ENCODE measurements at regions not wholly inside any gene's neighbourhood (a gene's known extent, or its start where the extent isn't known, plus 50 kb on each side); places are given as distances from the start of the nearest gene placed in this dataset.
"Not testable (repeated sequence)": the region's sequence is repeated elsewhere in the genome, so short reads cannot be mapped to it uniquely, and the experiment has no call there.

DNA sequence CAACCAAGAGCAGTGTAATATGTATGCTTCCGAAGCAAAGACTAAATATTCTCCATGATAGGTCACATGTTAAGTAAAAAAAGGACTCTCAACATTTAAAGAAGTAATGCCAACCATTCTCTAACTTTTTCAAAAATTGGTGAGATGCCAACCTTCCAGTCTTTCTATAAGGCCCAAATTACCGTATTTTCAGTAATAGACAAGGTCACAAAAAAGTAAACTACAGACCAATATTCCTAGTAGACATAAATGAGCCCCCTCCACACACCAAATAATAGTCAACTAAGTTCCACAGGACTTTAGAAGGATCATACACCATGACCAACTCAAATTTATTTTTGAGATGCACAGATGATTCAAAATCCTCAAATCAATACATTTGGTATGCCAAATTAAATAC is 867.4 kb downstream of the TMEM121 start:
- no peak for DNase-seq

DNA sequence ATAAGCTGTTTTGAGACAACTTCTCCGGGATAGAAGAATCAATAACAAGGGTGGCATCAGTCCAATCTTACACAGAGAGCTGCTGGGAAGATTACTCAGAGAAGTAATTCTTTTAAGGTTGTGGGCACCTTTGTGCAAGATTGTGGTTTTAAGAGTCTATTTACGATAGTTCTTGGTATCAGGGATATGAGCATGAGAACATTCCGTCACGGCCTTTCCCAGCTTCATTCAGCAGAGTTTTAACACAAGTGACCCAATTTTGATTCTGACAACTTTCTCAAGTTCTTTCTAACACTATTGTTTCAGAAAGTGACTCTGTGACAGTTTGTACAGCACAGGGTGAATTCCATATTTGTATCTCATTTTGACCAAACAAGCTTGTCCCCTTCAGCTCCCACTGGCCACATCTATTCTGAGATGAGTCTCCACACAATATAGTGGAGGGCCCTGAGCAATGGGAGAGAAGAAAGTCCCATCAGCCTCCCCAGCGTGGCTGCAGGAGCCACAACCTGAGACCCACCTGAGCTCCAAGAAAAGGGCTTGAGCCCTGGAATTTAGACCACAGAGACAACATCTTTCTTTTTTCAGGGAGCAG is 869.2 kb downstream of the TMEM121 start:
- DNase-seq: no peak

DNA sequence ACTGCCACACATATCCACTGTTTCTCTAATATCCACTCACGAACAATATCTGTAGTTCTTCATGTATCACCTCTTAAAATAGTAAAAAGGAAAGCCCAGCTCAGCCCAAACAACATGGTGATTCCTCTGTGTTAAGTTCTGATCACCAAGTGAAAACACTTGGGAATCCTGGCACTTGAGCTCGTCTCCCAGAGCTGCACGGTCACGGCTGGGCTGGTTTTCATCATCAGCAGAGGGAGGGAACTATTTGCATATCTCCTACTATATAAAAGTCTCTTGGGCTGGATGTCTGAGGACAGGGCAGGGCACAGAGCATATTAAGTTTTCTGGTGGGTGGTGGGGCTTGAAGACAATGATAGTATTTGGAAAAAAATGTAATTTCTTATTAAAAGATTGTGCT is 870.6 kb downstream of the TMEM121 start:
- DNase-seq: no peak

DNA sequence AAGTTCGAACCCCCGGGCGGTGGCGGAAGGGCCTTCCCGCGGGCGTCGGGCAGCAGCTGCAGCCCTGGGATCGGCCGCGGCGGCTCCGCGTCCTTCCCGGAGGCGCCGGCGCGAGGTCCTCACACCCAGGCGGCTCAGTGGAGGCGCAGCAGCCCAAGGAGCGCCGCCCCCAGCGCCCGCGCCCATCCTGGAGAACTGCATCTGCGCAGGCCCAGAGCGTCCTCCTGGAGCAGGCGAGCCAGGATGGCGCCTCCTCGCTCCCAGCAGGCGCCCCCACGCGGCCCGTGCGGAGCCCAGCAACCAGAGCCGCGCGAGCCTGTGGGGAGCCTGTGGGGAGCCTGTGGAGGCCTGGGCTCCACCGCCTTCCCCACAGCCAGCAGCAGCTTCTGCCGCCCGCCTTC is 872.5 kb downstream of the TMEM121 start:
- not testable (repeated sequence) for DNase-seq

GRCh38 chr14:106401316-106401715 is 874.9 kb downstream of the TMEM121 start:
- not testable (repeated sequence) for DNase-seq

- peak; percentile 80 for DNase-seq
These were observed 883.8 kb downstream of the TMEM121 start for GRCh38 chr14:106410229-106410628.

DNA sequence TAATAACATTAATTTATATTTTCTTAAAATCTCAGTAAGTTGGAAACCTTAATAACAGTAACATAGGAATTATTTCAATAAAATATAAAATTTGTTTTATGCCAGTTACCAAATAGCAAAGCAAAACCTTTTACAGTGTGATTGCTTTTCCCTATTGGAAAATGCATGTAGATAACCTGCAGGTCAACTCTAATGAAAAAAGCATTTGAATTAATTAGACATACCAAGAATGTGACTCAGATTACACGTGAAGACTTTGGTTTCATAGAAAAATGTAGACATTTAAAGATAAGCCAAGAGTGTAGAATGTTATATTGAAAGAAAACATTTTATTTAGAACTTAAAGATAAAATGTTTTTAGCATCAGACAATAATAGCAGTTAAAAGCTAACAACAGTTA is 888.1 kb downstream of the TMEM121 start:
- DNase-seq: no peak

DNA sequence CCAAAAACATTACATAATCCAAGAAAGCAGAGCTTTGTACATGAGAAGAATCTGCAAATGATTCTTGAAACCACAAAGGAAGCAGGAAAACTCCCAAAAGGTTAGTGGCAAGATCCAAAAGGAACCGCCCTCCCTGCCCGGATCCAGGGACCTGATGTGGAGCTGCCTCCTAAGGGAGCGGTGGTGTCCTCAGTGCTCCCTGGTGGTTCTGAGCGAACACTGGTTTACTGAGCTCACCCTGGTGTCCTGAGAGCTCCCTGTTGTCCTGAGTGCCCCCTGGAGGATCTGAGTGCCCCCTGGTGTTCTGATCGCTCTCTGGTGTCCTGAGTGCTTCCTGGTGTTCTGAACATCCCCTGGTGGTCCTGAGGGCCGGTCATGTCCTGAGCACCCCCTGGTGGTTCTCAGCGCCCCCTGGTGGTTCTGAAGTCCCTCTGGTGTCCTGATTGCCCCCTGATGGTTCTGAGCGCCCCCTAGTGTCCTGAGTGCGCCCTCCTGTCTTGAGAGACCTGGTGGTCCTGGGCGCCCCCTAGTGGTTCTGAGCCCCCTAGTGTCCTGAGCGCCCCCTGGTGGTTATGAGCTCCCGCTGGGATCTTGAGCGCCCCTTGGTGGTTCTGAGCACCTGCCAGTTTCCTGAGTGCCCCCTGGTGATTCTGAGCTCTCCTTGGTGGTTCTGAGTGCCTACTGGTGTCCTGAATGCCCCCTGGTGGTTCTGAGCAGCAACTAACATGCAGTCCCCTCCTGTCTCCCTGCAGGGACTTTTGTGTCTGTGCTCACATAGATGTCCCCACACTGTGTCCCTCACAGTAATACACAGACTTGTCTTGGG is 891.1 kb downstream of the TMEM121 start:
- DNase-seq: peak; percentile 100

DNA sequence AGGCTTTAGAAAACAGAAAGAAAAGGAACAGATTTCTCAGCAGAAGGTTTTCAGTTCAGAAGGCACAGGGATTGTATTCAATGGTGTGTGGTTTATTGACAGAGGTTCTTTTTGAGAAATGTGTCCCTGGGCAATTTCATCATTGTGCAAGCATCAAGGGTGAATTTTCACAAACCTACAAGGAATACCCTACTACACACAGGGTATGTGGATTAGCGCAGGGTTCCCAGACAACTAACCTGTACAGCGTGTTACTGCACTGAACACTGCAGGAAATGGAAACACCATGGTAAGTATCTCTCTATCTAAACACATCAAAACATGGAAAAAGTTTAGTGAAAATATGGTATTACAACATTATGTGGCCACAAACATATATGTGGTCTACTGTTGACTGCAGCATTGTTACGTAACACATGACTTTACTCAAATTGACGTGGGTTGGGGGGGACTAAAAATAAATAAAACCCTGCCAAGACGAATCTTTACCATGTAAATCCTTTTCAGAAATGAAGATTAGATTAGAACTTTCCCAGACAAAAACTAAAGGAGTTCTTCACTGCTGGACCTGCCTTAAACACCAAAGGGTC is 893.1 kb downstream of the TMEM121 start:
- no peak for DNase-seq

- peak; percentile 87 for DNase-seq
These were observed 895.1 kb downstream of the TMEM121 start for GRCh38 chr14:106421431-106422033.

- no peak for DNase-seq
These were observed 895.7 kb downstream of the TMEM121 start for GRCh38 chr14:106422066-106422465.

DNA sequence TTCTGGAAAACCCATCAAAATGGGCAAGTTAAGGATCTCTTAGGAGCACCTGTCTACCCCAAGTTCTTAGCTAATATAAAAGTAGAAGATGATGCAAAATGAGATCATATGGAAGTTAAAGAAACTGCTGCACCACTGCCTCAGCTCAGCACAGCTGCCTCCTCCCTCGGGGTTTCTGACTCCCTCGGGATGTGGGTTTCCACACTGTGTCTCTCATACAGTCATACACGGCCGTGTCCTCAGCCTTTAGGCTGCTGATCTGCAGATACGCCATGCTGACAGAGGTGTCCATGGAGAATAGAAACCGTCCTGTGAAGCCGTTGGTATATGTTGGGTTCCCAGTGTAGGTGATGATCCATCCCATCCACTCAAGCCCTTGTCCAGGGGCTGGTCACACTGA is 898.8 kb downstream of the TMEM121 start:
- DNase-seq: not testable (repeated sequence)

DNA sequence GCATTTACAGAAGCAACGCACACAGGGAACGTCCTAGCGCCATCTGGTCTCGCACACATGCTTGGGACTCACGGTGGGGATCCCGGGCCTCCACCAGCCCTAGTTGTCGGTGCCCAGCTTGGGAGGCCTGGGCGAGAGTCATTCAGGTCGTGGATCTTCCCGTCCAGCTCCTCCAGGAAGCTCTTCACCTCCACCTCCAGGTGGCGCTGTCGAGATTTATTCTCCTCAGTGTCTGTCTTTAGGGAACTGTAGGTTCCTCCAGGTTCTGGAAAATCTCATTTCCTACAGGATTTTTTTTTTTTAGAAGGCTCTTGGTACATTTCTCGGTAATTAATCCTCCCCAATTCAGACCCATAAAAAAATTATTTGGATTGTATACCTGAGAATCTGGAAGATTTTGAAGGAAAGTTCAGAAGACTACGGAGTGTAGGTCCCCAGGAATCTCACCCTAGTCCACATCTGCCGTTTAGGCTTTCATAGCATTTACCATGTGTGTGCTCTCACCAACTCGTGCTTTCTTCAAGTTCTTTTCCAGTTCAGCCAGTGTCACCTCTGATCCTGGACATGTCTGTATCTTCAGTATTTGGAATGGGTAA is 910.0 kb downstream of the TMEM121 start:
- DNase-seq: peak; percentile 88

- peak; percentile 71 for DNase-seq
These were observed 916.5 kb downstream of the TMEM121 start for GRCh38 chr14:106442857-106443256.

DNA sequence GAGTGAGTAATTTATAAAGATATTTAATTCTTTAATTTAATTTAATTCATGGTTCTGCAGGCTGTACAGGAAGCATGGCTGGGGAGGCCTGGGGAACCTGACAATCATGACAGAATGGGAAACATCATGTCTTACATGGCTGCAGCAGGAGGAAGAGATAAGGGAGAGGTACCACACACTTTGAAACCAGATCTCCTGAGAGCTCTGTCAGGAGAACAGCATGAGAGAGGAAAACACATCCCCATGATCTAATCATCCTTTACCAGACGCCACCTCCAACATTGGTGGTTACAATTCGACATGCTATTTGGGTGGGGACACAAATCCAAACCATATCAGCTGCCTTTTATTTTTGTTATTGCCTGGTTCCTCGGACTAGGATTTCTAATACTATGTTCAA is 928.6 kb downstream of the TMEM121 start:
- no peak for DNase-seq

GRCh38 chr14:106459971-106460730 is 933.8 kb downstream of the TMEM121 start:
- peak; percentile 86 for DNase-seq

- DNase-seq: no peak
These were observed 934.5 kb downstream of the TMEM121 start for GRCh38 chr14:106460916-106461315.

DNA sequence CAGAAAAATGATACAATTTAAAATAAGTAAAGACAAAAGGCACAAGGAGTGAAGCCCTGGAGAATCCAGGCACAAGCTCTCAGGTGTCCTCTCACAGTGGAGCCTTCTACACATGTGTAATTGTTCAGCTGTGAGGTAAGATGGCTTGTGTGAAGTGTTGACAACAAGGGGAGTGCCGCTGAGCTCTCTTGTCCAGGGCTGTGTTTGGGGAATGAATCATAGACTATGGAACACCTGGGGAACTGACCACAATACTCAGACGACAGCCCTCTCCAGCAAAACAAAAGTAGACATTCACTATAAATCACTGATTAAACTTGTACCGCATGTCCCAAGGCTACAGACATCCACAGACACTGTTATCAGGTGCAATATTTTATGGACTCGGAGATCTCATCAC is 940.1 kb downstream of the TMEM121 start:
- not testable (repeated sequence) for DNase-seq

DNA sequence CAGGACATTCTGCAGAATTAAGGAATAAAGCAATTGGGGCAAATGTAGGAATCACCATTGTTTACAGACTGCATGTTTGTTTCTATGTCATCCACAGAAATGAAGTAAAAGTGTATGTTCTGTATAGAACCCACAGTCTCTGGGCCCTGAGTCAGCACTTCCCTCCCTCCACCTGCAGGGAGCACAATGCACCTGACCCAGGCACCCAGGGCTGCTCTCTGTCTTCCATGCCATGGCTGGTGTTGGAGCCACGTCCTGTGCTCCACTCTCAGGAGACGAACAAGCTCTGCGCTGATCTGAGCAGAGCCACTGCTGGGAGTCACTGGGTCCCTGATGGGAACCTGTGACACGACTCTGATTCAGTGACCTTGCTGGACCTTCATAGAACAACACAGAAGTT is 942.5 kb downstream of the TMEM121 start:
- not testable (repeated sequence) for DNase-seq

GRCh38 chr14:106470028-106470427 is 943.6 kb downstream of the TMEM121 start:
- DNase-seq: not testable (repeated sequence)

GRCh38 chr14:106474261-106475028 is 948.1 kb downstream of the TMEM121 start:
- DNase-seq: not testable (repeated sequence)

- not testable (repeated sequence) for DNase-seq
These were observed 948.8 kb downstream of the TMEM121 start for GRCh38 chr14:106475214-106475613.

Measured in activated CD8-positive, alpha-beta memory T cell treated with anti-CD3 and anti-CD28 coated beads, Interleukin-2, amount 50 U/mL, for 48 hours (primary cell).